HAP-1 (cell line): ENCODE measurements at regions not wholly inside any gene's neighbourhood (a gene's known extent, or its start where the extent isn't known, plus 50 kb on each side); places are given as distances from the start of the nearest gene placed in this dataset.
"Not testable (repeated sequence)": the region's sequence is repeated elsewhere in the genome, so short reads cannot be mapped to it uniquely, and the experiment has no call there.

Experiments
- DNase-seq, 2 experiments: peaks; one replicate each; pipeline ENCODE4 v3.0.0-alpha.2; 2016 to 2020; ENCODE audit warnings: low spot score in 2 of 2
- H3K27me3 ChIP-seq: fragments of 250-450 bp; sonication (Bioruptor Pico); 2 replicates; pipeline ENCODE4 v1.5.1; 2020; ENCODE audit warnings: low read depth, mild to moderate bottlenecking, moderate library complexity
- H3K36me3 ChIP-seq: fragments of 250-450 bp; sonication (Bioruptor Pico); replicated peaks from 2 replicates; pipeline ENCODE4 v1.5.1; 2020; ENCODE audit warnings: mild to moderate bottlenecking
- H3K4me1 ChIP-seq: fragments of 250-450 bp; sonication (Bioruptor Pico); 2 replicates; pipeline ENCODE4 v1.5.1; 2020; ENCODE audit warnings: mild to moderate bottlenecking
- H3K4me3 ChIP-seq: fragments of 250-450 bp; sonication (Bioruptor Pico); 2 replicates; pipeline ENCODE4 v1.5.1; 2020; ENCODE audit warnings: mild to moderate bottlenecking, moderate library complexity
- H3K9me3 ChIP-seq: fragments of 250-450 bp; sonication (Bioruptor Pico); 2 replicates; pipeline ENCODE4 v1.5.1; 2020; ENCODE audit warnings: mild to moderate bottlenecking, moderate library complexity
- in situ Hi-C: fragments of 300-500 bp; cut with MboI; formaldehyde crosslinking; loops from 3 replicates; pipeline ENCODE4 v1.14.3; 2020; ENCODE audit warnings: low sequenced_read_pairs, inconsistent platforms, mixed read lengths

GRCh38 chr2:234399451-234400246, 97.2 kb downstream of the ARL4C start:
- Histone ChIP-seq H3K36me3 (no peaks in the 10 kb centered on the region), H3K4me1 (peaks cover 18% of the 10 kb centered on the region), H3K27me3 (no peaks in the 10 kb centered on the region), H3K9me3 (no peaks in the 10 kb centered on the region; the same call in 1 of the 2 replicates), H3K4me3 (no peak overlapping the region)
- no peak for DNase-seq
- in situ Hi-C loops = no loop called here

GRCh38 chr2:234398531-234398930, 98.3 kb downstream of the ARL4C start:
- Histone ChIP-seq H3K27me3 (no peaks in the 10 kb centered on the region), H3K9me3 (no peaks in the 10 kb centered on the region; the same call in 1 of the 2 replicates), H3K4me3 (no peak overlapping the region), H3K36me3 (no peaks in the 10 kb centered on the region), H3K4me1 (peaks cover 9% of the 10 kb centered on the region)
- DNase-seq = no peak
- in situ Hi-C loops = no loop called here

GRCh38 chr2:234395891-234396420, 100.9 kb downstream of the ARL4C start:
- H3K9me3 ChIP-seq = no peaks in the 10 kb centered on the region; the same call in 1 of the 2 replicates
- in situ Hi-C loops = no loop called here
- no peaks in the 10 kb centered on the region for H3K36me3 ChIP-seq
- H3K27me3 ChIP-seq = no peaks in the 10 kb centered on the region
- no peak overlapping the region for H3K4me3 ChIP-seq
- DNase-seq = no peak
- H3K4me1 ChIP-seq = peaks cover 13% of the 10 kb centered on the region

- H3K4me3 ChIP-seq = no peak overlapping the region
- H3K36me3 ChIP-seq = no peaks in the 10 kb centered on the region
- peaks cover 22% of the 10 kb centered on the region for H3K4me1 ChIP-seq
- H3K9me3 ChIP-seq = 0 out of 2 replicates have a peak, but pooled peaks cover 4% of the 10 kb centered on the region
- DNase-seq = no peak
- in situ Hi-C loops = no loop called here
- no peaks in the 10 kb centered on the region for H3K27me3 ChIP-seq
These were observed 102.4 kb downstream of the ARL4C start for GRCh38 chr2:234394450-234394849.

- H3K36me3 ChIP-seq = no peaks in the 10 kb centered on the region
- no peaks in the 10 kb centered on the region for H3K27me3 ChIP-seq
- H3K4me1 ChIP-seq = peaks cover 22% of the 10 kb centered on the region
- in situ Hi-C loops = no loop called here
- H3K4me3 ChIP-seq = no peak overlapping the region
- DNase-seq = no peak
- 0 out of 2 replicates have a peak, but pooled peaks cover 4% of the 10 kb centered on the region for H3K9me3 ChIP-seq
These were observed 103.5 kb downstream of the ARL4C start for GRCh38 chr2:234393354-234393753.

GRCh38 chr2:234392041-234392615, 104.8 kb downstream of the ARL4C start:
- no peak for DNase-seq
- Histone ChIP-seq H3K9me3 (0 out of 2 replicates have a peak, but pooled peaks cover 4% of the 10 kb centered on the region), H3K27me3 (no peaks in the 10 kb centered on the region), H3K36me3 (no peaks in the 10 kb centered on the region), H3K4me1 (peaks cover 22% of the 10 kb centered on the region), H3K4me3 (no peak overlapping the region)
- in situ Hi-C loops = no loop called here

- Histone ChIP-seq H3K27me3 (no peaks in the 10 kb centered on the region), H3K4me1 (peaks cover 22% of the 10 kb centered on the region), H3K4me3 (no peak overlapping the region), H3K9me3 (0 out of 2 replicates have a peak, but pooled peaks cover 4% of the 10 kb centered on the region), H3K36me3 (no peaks in the 10 kb centered on the region)
- no peak for DNase-seq
- in situ Hi-C loops = no loop called here
These were observed 105.3 kb downstream of the ARL4C start for GRCh38 chr2:234391625-234392024.

- in situ Hi-C loops, H3K36me3 ChIP-seq, H3K27me3 ChIP-seq, H3K4me3 ChIP-seq, DNase-seq, H3K9me3 ChIP-seq: not testable (repeated sequence)
- peaks cover 22% of the 10 kb centered on the region for H3K4me1 ChIP-seq
These were observed 107.2 kb downstream of the ARL4C start for GRCh38 chr2:234389661-234390060.

- no peak for DNase-seq
- H3K4me3 ChIP-seq = no peak overlapping the region
- H3K36me3 ChIP-seq = no peaks in the 10 kb centered on the region
- 0 out of 2 replicates have a peak, but pooled peaks cover 4% of the 10 kb centered on the region for H3K9me3 ChIP-seq
- no peaks in the 10 kb centered on the region for H3K27me3 ChIP-seq
- peaks cover 22% of the 10 kb centered on the region for H3K4me1 ChIP-seq
- in situ Hi-C loops = no loop called here
These were observed 108.3 kb downstream of the ARL4C start for GRCh38 chr2:234388591-234388990.

GRCh38 chr2:234386971-234387370, 109.9 kb downstream of the ARL4C start:
- no peak for DNase-seq
- H3K4me3 ChIP-seq = no peak overlapping the region
- peaks cover 19% of the 10 kb centered on the region for H3K4me1 ChIP-seq
- no peaks in the 10 kb centered on the region for H3K36me3 ChIP-seq
- H3K27me3 ChIP-seq = no peaks in the 10 kb centered on the region
- in situ Hi-C loops = no loop called here
- 0 out of 2 replicates have a peak, but pooled peaks cover 4% of the 10 kb centered on the region for H3K9me3 ChIP-seq

- Histone ChIP-seq H3K4me3 (no peak overlapping the region), H3K4me1 (peaks cover 3% of the 10 kb centered on the region), H3K27me3 (no peaks in the 10 kb centered on the region), H3K36me3 (no peaks in the 10 kb centered on the region), H3K9me3 (no peaks in the 10 kb centered on the region)
- DNase-seq = no peak
- in situ Hi-C loops = no loop called here
These were observed 114.8 kb downstream of the ARL4C start for GRCh38 chr2:234382131-234382530.

GRCh38 chr2:234378958-234379357, 117.9 kb downstream of the ARL4C start:
- H3K36me3 ChIP-seq, H3K4me3 ChIP-seq, in situ Hi-C loops, H3K9me3 ChIP-seq, DNase-seq, H3K27me3 ChIP-seq, H3K4me1 ChIP-seq: not testable (repeated sequence)

GRCh38 chr2:234378440-234378839, 118.4 kb downstream of the ARL4C start:
- in situ Hi-C loops = no loop called here
- H3K4me3 ChIP-seq = no peak overlapping the region
- no peaks in the 10 kb centered on the region for H3K36me3 ChIP-seq

GRCh38 chr2:234377761-234378391, 119.0 kb downstream of the ARL4C start:
- in situ Hi-C loops = no loop called here
- no peak overlapping the region for H3K4me3 ChIP-seq

More at GRCh38 chr2:234378440-234378839, 118.4 kb downstream of the ARL4C start:
- DNase-seq = no peak
- no peaks in the 10 kb centered on the region for H3K27me3 ChIP-seq
- H3K9me3 ChIP-seq = no peaks in the 10 kb centered on the region
- peaks cover 3% of the 10 kb centered on the region for H3K4me1 ChIP-seq

More at GRCh38 chr2:234377761-234378391, 119.0 kb downstream of the ARL4C start:
- Histone ChIP-seq H3K36me3 (no peaks in the 10 kb centered on the region), H3K9me3 (no peaks in the 10 kb centered on the region), H3K27me3 (no peaks in the 10 kb centered on the region), H3K4me1 (peaks cover 3% of the 10 kb centered on the region)
- no peak for DNase-seq
